HG02884 (cell line): ENCODE measurements at regions not wholly inside any gene's neighbourhood (a gene's known extent, or its start where the extent isn't known, plus 50 kb on each side); places are given as distances from the start of the nearest gene placed in this dataset.

Source experiments
- ATAC-seq: cut with Tn5 transposase; IDR thresholded peaks from one replicate; pipeline ENCODE4 v1.9.1; 2021; ENCODE audit warnings: mild to moderate bottlenecking, moderate library complexity; ENCODE audit not compliant: unreplicated experiment

DNA sequence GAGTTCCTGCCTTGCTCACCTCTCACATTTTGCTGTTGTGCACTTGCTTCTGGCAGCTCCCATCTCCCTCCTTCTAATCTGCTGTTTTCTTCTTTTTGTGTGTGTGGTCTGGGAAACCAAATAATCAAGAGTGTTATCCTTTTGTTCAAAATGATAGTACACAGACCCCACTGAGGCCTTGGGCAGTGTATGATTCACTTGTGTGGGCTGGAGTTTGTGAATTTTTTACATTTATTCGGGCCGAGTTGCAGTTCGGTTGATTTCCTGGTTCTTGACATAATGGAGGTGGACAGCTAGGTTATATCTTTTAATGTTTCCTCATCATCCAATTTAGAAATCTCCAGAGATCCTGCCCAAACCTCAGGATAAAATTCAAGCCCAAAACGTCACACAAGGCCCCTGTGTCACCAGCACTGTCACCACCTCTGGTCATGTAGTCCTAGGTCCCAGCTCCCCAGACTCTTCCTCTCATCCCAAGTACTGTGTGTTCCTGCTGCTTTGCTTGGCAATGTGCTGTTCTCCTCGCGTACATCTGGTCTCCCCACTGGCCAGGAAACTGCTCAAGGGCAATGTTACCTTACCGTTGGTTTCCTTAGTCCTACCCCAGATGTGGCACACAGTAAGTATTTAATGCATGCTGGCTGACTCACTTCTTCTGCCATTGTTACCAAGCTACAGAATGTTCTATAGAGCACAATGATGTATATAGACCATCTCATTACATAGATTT is 55.7 kb upstream of the PHACTR2 start:
- no peak for ATAC-seq

DNA sequence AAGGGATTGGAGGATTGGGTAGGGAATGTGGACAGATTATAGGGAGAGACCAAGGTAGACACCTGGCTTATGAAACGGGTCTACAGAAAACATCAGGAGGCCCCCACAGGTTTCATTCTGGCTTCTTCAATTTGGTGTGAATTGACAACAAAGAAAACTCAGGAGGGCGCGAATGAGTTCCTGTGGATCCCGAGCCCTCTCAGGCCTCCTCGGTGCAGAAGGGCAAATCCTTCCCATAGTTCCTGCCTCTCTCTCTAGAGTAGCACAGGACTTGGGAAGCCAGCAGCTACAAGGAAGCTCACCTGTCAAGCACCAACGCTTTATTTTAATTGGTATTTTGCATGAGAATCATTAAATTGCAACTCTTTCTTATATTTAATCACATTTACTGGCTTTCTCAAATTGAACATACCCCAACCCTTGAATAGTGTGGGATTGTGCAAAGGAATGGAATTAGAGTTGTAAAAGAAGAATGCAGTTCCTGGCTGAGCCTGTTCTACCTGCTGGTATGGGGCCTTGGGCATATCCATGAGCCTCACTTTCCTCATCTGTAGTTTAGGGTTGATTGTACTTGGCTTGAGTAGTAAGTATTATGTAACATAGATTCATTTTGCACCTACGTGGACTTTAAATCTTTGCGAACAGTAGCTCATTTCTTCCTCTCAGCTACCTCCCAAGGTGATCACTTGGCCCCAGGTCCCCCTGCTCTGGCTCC is 56.4 kb upstream of the PHACTR2 start:
- ATAC-seq, result no peak

DNA sequence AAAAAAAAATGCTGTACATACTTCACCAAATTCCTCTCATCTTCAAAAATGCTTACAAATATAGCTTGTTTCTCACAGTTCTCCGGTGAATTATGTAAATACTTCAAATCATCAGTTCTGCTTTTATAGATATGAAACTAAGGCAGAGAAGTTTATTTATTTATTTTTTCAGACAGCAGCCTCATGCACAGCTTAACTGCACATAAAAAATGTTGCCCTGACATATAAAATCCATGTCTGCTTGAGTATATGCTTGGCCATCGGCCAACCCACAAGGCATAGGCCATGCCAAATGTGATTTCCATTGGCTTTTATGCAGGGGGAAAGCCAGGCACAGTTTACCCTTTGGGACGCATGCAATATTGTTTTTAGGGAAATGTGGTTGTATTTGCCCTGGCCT is 57.3 kb upstream of the PHACTR2 start:
- ATAC-seq, result no peak

DNA sequence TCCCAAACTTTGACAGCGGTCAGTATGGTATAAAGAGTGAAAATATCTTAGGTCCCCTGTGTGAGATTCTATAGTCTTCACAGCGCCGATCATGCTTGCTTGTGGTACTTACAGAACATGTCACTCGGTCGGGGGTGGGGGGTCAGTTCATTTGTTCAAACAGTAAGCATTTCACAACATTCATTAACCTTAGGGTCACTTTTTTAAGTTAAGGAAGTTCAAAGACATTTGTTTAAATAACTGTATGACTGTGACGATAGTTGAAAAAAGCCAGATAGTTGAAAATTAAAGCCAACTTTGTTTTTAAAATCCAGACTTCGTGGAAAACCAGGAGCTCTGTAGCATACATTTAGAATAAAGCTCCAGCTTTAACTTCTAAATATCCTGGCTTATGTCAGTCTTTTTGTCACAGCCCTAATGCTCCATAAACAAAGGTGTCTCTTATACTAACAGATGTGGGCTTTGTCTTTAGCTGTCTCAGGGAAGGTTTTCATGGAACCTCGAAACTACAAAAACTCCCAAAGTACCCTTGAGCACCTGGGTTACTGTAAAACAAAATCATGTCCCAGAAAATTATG is 57.9 kb upstream of the PHACTR2 start:
- no peak for ATAC-seq

DNA sequence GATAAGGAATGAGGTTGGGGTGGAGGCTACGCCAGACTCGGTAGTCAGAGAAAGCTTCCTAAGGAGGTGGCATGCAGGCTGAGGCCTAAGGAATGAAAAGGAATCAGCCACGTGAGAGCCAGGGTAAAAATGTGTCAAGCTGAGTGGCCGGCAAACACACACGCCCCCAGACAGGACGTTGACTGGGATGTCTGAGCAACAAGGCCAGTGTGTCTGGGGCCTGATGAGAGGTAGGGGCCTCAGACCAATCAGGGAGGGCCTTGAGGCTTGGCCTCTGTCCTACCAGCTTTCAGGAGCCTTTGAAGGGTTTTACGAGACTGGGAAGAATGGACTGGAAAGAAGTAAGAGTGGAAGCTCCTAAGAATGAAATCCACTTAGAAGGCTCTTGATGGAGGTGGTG is 61.0 kb upstream of the PHACTR2 start:
- no peak for ATAC-seq

DNA sequence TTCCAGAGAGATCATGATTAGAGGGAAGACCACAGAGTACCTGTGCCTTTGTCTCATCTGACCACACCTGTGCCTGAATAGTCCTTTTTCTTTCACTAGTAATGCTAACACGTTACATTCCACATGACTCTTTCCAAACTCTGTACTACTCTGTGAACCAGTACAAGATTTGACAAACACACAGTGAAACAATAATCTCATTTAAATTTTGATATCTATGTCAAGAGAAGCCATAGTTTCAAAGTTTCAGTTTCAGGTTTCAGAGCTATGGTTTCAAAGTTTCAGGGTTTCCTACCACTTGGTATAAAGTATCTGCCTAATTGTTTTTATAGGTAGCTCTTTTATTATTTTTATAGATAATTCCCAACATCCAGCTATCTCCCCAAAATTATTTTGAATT is 62.0 kb upstream of the PHACTR2 start:
- no peak for ATAC-seq

DNA sequence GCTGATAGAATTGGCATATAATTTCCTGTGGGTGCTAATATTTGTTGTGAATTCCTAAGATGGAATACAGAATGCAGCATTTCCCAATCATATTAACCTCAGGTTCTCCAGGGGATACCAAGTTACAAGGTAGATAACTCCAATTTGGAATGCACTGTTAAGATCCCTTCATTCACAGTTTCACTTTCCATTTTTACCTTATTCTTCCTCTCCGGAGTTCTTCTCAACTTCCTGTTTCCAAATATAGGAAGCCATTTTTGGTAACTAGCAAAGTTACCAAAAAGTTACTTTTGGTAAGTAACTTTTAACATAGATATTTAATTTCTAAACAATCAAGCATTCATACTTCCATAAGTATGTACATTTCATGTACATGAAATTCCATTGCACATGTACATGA is 63.5 kb upstream of the PHACTR2 start:
- no peak for ATAC-seq

DNA sequence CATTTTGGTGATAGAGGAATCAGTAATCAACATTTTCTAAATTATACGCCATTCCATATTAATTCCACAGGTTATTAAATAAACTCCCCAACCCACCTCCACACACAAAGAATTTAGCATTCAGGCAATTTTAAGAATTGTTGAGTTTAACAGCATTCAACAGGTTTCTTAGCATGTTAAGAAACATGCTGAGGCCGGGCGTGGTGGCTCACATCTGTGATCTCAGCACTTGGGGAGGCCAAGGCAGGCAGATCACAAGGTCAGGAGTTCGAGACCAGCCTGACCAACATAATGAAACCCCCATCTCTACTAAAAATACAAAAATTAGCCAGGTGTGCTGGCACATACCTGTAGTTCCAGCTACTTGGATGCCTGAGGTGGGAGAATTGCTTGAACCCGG is 64.0 kb upstream of the PHACTR2 start:
- ATAC-seq, result no peak

DNA sequence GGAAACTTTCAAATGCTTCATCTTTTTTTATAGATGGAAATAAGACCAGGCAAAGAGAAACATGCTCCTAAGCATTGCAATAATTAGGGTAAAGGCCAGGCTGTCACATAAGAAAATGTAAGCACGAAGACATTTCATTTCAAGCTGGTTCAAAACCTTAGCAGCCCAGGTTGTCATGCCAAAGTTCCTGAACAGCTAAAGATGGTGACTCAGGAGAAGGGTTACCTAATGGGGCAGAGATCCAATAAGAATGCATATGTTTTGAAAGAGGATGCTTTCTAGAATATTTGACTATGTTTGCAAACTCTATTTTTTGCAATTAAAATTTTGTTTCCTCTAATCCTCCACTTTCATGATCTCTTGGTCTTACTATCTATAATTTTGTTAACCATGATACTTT is 65.6 kb upstream of the PHACTR2 start:
- no peak for ATAC-seq

DNA sequence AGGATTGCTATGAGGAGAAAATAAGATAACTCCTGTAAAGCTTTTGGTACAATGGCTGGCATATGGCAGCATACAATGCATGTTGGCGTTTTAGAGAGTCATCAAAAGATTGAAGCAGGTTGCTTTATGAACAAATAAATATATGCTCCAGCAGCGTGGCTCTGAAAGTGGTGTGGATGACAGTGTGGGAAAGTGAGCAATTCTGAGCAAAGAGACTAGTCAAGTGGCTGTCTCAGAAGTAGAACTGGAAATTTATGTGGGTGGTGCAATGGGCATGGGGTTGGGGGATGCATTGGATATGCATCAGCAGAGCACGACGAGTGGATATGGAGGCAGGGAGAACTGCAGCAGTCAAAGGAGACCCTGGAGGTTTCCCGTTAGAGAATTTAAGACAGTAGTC is 66.2 kb upstream of the PHACTR2 start:
- no peak for ATAC-seq

DNA sequence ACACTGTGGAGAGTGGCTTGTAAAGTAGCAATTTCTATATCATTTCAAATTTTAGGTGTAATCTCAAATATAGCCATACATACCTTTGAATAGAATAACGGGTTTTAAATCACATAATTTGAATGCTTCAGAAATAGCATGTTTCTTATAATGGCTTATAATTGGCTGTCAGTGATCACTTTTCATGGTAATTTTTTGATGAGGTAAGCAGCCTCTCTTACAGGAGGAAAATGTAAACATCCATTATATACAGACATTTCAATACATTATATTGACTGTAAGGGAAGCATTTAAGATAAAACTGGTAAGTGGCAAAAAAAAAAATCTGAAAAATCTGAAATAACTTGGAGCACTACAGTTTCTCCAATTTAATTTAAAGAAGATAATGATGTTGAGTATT is 67.8 kb upstream of the PHACTR2 start:
- ATAC-seq, result no peak

DNA sequence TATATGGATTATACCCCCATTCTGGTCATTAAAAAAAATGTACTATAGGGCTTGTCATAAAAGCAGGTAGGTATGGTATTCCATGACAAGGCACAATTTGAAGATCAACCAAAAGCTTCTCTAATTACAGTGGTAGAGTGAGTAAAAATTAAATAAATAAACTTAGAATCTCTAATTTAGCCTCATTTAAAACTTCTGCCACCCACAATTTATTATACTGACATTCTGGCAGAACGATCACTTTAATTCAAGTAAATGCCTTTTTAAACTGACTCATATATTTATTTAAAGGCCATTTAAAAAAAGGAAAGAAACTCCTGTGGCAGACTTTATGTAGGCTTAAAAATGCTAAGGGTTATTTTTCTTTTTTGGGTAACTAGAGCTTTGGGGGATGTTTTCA is 68.3 kb upstream of the PHACTR2 start:
- no peak for ATAC-seq

DNA sequence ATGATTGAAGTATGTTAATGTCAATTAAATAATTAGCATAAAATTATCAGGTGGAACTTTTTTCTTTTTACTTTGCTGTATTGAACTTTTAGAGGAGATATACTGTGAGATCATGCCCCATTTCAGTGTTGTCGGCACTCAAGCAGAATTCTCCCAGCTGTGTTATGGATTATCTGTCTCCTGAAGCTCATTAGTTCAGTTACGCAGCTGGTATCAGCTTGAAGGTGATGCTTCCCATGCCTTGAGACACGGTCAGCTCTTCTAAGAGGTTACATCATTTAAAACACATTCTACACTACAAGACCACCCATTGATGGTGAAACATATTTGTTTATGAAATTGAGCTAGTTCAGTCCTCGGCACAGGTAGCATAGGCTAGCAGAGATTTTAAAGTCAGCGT is 68.9 kb upstream of the PHACTR2 start:
- no peak for ATAC-seq

DNA sequence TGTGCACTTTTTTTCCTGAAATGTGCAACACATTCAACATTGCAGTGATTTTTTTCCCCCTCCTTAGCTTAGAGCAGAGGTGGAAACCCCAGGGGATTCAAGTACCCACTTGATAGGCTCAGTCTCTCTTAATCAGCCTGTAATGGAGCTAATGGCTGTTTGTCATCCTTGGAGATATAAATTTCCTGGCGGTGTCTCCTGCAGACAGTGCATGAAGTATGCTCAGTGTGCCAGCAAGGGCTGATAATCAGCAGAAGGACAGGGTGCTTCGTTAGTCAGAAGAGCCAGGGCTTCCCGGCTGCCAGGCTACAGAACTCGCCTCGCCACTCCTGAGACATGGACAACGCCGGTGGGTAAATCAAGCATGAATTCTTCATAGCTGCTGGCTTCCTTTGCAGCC is 69.8 kb upstream of the PHACTR2 start:
- no peak for ATAC-seq

DNA sequence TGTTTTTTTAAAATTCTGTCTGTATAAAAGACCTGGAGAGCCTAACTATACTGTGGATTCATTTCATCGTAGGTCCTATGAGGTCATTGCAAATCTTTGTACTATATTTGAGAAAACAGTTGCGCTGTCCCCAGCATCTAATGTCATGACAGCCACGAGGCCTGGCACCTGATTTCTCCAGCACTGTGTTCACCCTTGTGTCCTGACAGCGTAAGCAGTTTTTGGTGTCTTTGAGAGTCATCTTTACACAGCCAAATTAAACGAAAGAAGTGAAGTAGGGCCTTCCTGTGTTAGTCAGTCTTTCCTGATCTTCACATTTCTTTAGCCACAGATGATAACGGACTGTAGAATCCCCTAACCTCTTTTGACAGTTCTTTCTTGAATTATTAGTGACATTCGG is 70.6 kb upstream of the PHACTR2 start:
- ATAC-seq, result no peak

DNA sequence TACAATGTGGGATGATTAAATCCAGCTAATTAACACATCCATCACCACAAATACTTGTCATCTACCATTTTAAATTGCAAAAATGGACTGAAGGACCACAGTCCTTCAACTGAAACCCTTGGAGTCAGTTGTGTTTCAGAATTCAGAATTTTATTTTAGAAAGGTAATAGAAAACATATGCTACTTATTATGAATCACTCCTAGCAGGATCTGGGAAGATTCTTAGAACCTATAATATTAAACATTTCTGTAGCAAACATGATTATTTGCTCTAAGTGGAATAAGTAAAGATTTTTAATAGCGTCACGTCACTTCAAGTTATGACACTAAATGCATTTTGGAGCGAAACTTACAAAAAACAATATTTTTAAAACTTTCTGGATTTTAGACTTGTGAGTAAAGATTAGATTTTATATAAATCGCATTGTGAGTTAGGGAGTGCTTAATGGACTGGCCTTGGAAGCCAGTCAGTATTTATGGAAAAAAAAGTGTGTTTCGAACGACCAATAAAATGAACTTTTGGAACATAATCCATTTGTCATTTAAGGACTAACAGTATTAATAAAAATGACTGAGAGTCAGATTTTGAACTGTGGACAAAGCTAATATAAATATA is 71.8 kb upstream of the PHACTR2 start:
- ATAC-seq, result no peak

DNA sequence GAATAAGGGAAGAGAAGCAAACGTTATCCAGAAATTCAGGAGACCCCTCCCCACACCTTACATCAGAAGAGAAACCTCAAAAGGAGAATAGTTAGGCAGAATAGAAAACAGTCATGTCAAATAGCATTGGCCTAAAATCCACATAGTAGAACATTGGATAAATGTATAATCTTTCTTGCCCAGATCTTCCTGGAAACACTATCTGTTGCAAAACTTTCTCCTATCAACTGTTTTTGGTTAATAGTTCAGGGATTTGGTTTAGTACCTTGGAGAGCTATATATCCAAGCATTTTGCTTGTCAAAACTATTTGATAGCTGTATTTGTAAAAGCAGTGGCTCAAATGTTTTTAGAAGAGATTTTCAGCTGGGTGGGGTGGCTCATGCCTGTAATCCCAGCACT is 74.3 kb upstream of the PHACTR2 start:
- no peak for ATAC-seq

DNA sequence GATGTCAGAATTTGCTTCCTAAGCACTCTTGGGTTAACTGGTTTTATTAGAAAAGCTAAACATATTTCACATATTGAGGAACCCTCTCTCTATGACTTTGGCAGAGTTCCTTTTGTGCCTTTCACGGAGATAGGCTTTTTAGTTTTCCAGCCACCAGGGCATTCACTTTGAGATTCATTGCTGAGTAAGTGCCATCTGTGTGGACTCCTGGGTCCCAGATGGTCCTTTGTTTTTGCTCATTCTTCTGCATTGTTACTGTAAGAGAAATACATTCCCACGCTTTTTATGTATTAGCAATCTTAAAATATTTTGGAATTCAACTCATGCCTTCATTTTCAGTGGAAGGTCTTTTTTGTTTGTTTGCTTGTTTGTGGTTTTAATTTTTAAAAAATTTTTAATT is 76.3 kb upstream of the PHACTR2 start:
- ATAC-seq, result no peak

DNA sequence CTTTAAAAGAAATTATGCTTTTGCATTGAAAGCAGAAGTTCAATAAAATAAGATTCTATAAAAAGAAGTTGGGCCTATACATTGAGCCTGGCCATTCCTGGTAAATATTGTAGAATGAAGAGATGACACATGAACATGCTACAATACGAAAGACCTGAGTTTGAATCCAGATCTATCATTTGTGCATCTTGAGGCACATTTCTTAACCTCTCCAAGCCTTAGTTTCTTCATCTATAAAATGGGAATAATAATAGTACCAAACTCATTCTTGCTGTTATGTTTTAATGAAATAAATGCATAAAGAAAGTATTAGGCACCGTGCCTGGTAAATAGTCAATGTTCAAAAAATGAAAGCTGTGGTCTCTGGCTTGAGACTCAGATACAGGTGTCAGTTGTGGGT is 76.9 kb upstream of the PHACTR2 start:
- ATAC-seq, result no peak

DNA sequence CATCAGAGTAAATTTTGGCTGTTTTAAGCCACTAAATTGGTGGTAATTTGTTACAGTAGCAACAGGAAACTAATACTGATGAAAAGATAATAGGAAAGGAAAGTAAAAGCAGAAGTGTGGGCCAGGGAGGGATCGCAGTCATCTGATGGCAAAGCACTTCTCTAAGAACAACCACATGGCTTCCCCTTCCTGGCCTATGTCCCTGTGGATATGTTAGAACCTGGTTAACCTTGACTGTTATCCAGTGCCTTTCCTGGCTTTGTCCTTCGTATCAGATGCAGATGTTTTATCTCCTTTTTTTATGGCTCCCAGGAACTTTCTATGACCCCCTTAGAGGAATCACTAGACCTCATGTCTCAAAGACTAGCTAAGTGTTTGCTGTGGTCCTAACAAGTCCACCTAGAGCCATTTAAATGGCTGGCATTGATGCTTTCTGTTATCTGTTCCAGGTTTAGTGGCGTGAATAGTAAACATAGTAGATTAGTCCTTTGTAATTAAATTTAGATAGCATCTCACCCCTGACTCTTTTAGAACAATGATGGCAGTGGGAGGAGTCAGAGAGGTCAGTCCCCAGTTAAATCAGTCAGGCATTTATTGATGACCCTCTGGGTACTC is 79.2 kb upstream of the PHACTR2 start:
- peak; percentile 81 for ATAC-seq

DNA sequence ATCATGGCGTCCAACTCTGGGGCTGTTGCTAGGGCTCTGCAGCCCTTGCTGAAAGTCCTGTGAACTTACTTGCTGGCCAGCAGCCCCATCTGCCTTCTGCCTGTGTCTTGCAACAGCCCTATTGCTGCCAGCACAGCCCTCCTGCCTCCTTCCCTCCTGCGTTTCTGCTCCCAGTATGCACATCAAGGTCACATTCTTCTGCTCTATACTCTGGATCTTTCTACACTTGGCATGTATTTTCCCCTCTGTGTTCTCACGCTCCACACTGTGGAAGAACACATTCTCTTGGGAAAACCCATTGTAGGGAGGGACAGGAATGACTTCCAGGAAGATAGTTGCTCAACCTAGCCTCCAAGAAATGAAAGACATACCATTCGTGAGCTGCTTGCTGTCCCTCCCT is 80.9 kb upstream of the PHACTR2 start:
- no peak for ATAC-seq
